ENCODE measurements at regions not wholly inside any gene's neighbourhood (a gene's known extent, or its start where the extent isn't known, plus 50 kb on each side); places are given as distances from the start of the nearest gene placed in this dataset.

- TF ChIP-seq CTCF (IDR thresholded peaks at IDR 0.05): no peak
- TF ChIP-seq EZH2phosphoT487 (IDR thresholded peaks at IDR 0.05): no peak
Observed at GRCh38 chr2:56133441-56133840, 50.3 kb upstream of the CCDC85A start.
